DND-41 (cell line): ENCODE measurements at regions not wholly inside any gene's neighbourhood (a gene's known extent, or its start where the extent isn't known, plus 50 kb on each side); places are given as distances from the start of the nearest gene placed in this dataset.

Experiments
- CTCF ChIP-seq: IDR thresholded peaks from 2 replicates; pipeline ENCODE4 v1.5.1; 2012; ENCODE audit warnings: borderline replicate concordance, low read length, moderate library complexity, mild to moderate bottlenecking; ENCODE audit not compliant: poor library complexity, severe bottlenecking; ENCODE audit errors: extremely low read depth
- EZH2 ChIP-seq: IDR thresholded peaks from 3 replicates; pipeline ENCODE4 v1.6.1; 2012; ENCODE audit warnings: borderline replicate concordance, low read depth, mild to moderate bottlenecking, moderate library complexity, low read length, inconsistent platforms; ENCODE audit not compliant: severe bottlenecking

GRCh38 chr10:8897769-8898168, 843.3 kb downstream of the GATA3 start:
- no peak for TF ChIP-seq CTCF
- no peak for TF ChIP-seq EZH2
